A549 (cell line): ENCODE measurements at regions not wholly inside any gene's neighbourhood (a gene's known extent, or its start where the extent isn't known, plus 50 kb on each side); places are given as distances from the start of the nearest gene placed in this dataset.

Experiments used
- CTCF ChIP-seq: fragments of >200 bp; sonication (Bioruptor Twin); formaldehyde crosslinking; IDR thresholded peaks from 3 replicates; pipeline ENCODE4 v1.5.1; 2016
- ELK1 ChIP-seq: fragments of 150-350 bp; IDR thresholded peaks from 2 replicates; pipeline ENCODE4 v1.6.1; 2014; ENCODE audit warnings: low read depth, mild to moderate bottlenecking, low read length
- HDAC2 ChIP-seq: fragments of 200-600 bp; sonication (generic); IDR thresholded peaks from 2 replicates; pipeline ENCODE4 v1.6.1; 2016
- JUNB ChIP-seq: fragments of >200 bp; sonication (Bioruptor Twin); formaldehyde crosslinking; IDR thresholded peaks from 2 replicates; pipeline ENCODE4 v1.6.1; 2016
- PHF8 ChIP-seq: fragments of 200-600 bp; sonication (generic); IDR thresholded peaks from 2 replicates; pipeline ENCODE4 v1.6.1; 2016; ENCODE audit warnings: low read depth, mild to moderate bottlenecking, antibody characterized with exemption, moderate library complexity, borderline replicate concordance
- POLR2A ChIP-seq: IDR thresholded peaks from 2 replicates; pipeline ENCODE4 v1.6.1; 2012; ENCODE audit warnings: mild to moderate bottlenecking, low read length
- RAD21 ChIP-seq, 2 experiments: fragments of >200 bp in 1 of 2; sonication (Bioruptor Twin) in 1 of 2; formaldehyde crosslinking in 1 of 2; IDR thresholded peaks in 1 of 2; conservative IDR thresholded peaks in 1 of 2; 2 replicates in 1 of 2; 3 replicates in 1 of 2; pipeline ENCODE4 v1.6.1; 2012 to 2018; ENCODE audit warnings: inconsistent platforms in 1 of 2
- RFX5 ChIP-seq: fragments of 450-650 bp; IDR thresholded peaks from 2 replicates; pipeline ENCODE4 v1.7.1; 2014; ENCODE audit warnings: antibody characterized with exemption, mild to moderate bottlenecking, moderate library complexity
- SMC3 ChIP-seq: fragments of >200 bp; sonication (Bioruptor Twin); formaldehyde crosslinking; IDR thresholded peaks from 3 replicates; pipeline ENCODE4 v1.6.1; 2018; ENCODE audit warnings: inconsistent platforms
- USF2 ChIP-seq: fragments of 450-650 bp; IDR thresholded peaks from 2 replicates; pipeline ENCODE4 v1.6.1; 2014; ENCODE audit warnings: antibody characterized with exemption

- TF ChIP-seq PHF8 = no peak
- TF ChIP-seq ELK1 = no peak
- TF ChIP-seq CTCF = no peak
- TF ChIP-seq USF2 = no peak
- no peak for TF ChIP-seq POLR2A
- no peak for TF ChIP-seq RFX5
- no peak for TF ChIP-seq HDAC2
- TF ChIP-seq RAD21 (conservative IDR thresholded peaks at IDR 0.05 in 1 of 2, IDR thresholded peaks at IDR 0.05 in 1 of 2) = no peak
- TF ChIP-seq JUNB = no peak
- TF ChIP-seq SMC3 = no peak
These were observed 540.0 kb downstream of the SOX6 start for GRCh38 chr11:15816260-15816871.
